ENCODE measurements at regions not wholly inside any gene's neighbourhood (a gene's known extent, or its start where the extent isn't known, plus 50 kb on each side); places are given as distances from the start of the nearest gene placed in this dataset.

DNA sequence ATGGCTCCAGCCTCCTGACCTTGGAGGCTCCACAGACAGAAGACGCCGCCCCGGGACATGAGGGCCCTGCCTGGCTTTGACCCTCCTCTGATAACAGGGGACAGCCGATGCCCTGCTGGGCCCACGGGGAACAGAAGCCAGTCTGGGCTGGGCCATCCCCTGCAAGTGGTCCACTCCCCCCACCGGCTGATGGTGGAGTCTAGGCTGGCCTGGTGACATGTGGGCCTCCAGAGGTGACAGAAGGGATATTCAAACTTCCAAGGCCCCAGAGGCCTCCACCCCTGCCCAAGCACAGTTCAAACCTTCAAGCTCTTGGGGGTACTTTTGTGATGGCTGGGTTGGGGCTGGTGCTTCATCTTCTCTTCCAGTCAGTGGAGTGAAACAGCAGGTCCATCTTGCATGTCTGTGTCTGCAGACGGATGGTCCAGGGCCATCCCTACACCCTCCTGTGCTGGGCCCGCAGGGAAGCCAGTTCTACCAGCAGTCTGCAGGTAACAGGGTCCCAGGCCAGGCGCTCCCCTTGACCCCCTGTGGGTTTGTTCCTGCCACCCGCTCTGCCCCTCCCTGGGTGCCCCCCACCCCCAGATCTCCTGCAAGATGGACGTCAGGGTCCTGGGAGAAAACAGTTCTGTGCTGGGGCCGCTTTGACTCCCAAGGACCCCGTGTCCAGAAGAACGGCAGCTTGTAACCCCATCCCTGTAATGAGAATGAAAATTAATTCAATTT, 929.9 kb downstream of the BRD1 start:
- DNase-seq (ENCODE audit: low read depth in 2 of 2), result no peak

DNA sequence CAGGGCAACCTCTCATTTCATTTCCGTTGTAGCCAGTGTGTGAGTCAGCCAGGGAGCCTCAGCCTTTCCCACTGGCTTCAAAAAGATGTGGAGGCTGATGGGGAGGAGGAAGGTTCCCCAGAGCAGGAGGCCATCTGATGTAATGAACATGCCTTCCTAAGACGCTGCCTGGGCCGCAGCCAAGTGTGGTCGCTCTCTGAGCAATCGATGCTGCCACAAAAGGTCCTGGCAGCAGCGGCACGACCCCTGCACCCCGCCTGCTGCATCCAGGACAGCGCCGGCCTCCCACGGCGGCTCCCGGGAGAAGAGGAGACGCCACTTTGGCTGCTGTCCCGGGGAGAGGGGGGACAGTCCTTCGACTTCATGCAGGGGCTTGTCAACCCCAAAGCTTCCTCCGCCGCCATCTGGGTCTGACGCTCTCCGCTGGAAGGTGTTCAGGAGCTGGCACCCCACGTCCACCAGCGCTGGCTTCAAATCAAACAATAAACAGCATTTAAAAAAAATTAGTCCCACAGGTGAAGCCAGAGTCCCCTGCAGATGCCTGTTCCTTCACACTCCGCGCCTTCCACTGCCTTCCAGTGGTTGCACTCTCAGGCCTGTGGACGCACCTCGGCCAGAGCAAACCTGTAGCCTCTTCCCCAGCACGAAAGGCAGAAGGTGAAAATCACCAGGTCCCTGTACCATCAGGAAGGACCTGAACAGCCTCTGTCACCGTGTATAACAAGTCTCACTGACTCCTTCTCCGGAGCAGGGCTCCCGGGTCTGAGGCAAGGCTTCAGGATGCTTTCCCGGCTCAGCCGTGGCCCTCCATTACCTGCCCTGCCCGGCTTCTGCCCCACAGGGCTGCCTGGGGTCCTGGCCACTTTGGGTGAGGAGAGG, 930.7 kb downstream of the BRD1 start:
- DNase-seq (ENCODE audit: low read depth in 2 of 2), result no peak

DNA sequence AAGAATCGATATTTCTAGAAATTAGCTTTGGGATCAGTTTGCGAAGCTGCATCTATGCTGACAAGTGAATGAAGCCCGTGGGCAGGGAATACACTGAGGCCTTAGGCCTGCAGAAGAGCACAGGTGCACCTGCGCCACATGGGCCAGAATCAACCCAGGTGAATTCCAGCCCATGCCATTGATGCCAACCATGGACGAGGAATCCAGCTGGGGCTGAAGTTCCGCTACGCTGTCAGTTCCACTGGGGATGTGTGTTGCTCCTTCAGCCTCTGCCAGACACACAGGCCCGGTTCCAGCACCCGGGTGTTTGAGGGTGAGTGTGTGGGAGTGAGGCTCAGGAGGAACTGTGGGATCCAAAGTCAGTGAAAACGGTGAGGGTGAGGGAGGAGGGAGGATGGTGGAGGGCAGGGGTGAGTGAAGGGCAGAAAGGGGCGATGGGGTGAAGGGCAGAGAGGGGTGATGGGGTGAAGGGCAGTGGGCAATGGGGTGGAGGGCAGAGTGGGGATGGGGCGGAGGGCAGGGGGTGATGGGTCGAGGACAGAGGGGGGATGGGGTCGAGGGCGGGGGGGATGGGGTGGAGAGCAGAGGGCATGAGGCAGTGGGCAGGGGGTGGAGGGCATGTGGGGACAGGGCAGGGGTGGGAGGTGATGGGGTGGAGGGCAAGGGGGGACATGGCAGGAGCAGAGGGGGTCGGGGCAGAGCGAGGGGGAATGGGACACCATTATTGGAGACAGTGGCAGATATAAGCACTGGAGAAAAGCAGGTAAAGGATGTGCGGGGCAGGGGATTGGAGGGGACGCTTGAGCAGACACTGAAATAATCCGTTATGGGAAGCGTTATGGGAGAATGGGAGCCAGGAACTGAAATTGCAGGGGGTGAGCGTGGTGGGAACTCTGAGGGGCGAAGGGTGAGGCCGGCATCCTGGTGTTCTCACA, 931.6 kb downstream of the BRD1 start:
- DNase-seq (ENCODE audit: low read depth in 2 of 2), result no peak

DNA sequence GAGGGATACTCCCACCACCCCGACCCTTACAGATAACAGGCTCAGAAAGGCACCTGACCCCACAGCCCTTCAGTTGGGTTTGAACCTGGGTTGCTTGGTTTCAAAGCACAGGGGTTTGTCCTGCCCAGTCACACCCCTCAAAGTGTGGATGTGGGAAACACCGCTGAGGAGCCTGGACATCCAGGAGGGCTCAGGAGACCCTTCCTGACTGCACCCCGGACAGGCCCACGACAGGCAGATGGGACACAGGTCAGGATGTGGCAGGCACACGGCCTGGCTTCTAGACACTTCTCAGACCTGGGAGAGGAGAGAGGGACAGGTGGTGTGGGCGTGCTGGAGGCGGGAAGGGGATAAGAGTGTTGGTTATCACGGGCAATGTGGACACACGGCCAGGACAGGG, 932.3 kb downstream of the BRD1 start:
- DNase-seq (ENCODE audit: low read depth in 2 of 2), result no peak

DNA sequence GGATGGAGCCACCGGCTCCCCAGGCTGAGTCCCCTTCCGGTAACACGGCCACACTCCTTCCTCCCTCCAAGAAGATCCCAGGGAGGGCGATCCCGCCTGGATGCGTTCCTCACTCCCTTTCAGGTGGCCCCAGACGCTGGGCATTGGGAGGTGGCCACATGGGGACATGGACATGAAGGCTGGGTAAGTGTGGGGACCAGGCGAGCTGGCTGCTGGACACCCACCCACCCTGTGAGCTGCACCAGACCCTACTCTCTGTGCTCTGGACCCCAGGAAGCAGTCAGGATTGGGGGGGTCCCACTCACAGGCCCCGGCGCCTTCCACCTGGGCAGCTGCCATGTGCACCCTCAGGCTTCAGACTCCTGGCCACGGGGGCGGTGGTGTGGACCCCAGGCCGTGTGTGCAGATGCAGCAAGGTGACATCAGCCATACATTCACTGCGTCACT, 932.8 kb downstream of the BRD1 start:
- DNase-seq (ENCODE audit: low read depth in 2 of 2), result no peak

DNA sequence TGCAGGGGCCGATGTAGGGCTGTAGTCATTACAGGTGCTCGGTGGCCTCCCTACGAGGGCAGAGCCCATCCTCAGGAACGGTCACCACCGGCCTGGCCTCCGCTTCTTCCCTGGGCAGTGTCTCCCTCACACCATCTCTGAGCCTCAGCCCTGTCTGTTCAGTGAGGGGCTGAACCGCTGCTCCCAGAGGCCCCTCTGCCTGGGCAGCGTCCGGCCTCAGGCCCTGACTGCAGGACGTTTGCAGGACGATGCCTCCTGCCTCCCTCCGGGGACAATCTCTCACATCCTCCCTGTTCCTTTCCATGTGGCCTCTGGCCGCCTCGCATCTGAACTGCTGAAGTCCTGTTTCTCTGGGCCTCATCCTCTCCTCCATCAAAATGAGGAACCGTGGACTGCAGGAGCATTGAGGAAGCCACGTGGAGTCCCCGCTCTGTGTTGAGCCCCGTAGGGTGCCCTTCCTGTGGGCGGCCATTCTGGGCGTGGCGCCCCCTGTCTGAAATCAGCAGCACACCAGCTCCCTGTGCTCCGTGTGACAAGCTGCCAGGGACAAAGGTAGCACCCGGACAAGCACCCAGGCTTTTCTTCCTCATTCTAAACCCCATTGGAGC, 933.5 kb downstream of the BRD1 start:
- no peak for DNase-seq (ENCODE audit: low read depth in 2 of 2)

DNA sequence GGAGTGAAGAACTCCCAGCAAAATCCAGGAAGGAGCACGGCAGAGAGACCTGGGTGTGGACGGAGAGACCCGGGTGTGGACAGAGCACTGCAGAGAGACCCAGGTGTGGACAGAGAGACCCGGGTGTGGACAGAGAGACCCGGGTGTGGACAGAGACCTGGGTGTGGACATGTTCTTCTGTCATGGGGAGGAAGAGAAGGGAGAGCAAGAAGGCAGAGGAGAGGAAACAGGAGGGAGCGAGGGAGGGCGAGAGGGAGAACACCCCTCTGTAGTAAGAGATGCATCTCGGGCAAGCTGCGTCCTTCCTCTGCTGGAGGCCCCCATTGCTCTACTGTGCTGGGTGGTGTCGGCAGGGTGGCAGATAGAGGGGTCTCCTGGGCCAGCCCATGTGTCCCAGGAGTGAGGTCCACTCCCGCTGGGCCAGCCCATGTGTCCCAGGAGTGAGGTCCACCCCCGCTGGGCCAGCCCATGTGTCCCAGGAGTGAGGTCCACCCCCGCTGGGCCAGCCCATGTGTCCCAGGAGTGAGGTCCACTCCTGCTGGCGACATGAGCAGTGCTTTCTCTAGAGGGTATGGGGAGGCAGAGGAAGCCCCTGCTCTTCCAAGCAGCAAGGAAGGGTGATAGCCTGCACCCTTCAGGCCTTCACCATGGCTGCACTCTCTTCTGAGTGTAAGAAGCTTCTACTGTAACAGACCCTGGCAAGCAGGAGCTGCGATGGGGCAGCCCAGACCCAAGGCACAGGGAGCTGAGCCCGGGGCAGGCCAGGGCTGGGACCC, 934.2 kb downstream of the BRD1 start:
- DNase-seq (ENCODE audit: low read depth in 2 of 2), result no peak

DNA sequence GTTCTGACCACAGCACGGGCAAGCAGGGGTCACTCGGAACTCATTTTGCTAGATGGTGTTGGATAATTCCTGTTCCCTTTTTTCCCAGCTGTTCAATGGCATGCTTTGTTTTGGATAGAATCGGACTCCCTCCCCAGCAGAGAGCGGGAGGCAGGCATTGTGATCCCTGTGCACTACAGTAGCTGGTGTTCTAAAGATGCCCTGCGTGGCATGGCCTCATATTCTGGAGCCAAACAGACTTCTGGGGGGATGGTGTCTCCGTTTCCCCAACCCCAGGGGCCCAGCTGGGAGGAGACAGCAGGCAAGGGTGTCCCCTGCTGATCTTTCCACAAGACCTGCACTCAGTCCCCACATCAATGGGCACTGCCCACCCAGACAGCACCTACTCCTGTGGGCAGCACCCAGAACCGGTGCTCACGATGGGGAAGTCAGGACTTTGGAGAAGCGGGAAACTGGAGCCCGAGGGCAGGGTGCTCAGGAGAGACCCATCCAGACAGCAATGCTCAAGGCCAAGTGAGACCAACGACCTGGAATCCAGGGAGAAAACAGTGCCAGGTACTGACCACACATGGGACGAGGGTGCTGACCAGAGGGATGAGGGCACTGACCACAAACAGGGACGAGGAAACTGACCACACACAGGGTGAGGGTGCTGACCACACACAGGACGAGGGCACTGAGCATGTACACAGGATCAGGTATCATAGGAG, 934.9 kb downstream of the BRD1 start:
- DNase-seq (ENCODE audit: low read depth in 2 of 2), result no peak

DNA sequence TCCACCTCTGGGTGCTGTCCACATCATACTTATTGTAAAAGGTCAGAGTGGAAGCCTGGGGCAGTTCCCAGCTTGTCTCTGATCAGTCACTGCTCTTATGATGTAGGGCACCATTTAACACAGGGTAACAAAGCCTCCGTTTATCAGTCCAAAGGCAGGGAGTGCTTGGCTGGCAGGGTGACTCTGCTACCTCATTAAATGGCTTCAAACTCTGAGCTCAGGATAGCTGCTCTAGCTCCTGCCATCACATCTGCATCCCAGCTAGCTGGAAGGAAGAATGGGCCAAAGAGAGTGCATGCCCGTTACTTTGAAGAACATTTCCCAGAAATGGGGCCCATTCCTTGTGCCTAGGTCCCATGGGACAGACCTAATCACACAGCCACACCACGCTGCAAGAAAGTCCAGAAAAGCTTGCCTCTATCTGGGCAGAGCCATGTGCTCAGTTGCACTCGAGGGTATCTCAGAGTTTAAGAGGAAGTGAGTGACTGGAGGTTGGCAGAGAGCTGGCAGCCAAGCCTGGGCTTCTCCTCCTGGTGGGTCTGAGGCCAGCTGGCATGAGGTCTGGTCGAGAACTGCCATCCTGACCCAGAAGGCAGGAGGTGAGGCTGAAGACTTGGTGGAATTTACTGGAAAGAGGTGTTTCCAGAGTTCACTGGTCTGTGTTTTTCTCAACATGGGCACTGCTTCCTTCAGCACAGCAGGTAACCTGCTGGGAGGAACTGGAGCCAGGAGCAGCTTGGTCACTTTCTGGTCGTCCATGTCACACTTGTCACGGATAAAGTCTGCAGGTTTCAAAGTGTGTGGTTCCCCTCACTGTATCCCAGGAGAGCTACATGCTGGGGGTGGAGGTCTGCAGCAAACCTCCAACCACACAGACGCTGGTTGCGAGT, 935.7 kb downstream of the BRD1 start:
- no peak for DNase-seq (ENCODE audit: low read depth in 2 of 2)

DNA sequence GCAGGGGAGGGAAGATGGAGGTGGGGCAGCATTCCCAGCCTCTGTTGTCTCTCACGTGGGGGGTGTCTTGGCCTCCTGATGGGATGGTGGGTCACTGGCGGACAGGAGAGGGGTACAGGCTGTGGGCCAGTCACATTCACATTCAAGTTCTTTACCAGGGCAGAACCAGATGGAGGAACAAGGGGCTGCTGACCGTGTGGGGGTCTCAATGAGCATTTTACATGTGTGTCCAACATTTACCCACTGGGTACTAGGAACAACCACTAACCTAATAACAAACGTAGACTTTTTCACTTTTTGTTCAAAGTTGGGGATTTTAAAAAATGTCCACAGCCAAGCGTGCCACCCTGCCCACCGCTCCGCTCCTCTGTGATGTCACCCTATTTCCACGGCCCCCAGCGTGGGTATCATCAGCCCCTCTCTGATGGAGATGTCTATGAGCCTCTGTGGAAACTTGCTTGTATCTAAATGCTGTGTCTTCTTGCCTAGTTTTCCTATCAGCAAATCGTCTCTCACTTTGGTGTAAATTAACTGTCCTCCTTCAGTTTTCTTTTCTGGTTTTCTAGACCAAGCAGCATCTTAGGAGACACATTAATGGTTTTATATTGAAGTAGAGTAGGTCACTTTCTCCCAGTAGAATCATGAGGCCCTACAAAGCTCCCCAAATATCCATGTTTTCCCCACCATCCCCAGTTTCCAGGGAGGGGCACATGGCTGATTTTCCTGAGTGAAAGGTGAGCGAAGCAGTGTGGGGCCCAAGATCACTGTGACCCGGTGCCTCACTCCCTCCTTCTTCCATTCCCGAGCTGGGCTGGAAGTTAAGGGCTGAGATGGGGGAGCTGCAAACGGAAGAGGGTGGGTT, 936.7 kb downstream of the BRD1 start:
- no peak for DNase-seq (ENCODE audit: low read depth in 2 of 2)

DNA sequence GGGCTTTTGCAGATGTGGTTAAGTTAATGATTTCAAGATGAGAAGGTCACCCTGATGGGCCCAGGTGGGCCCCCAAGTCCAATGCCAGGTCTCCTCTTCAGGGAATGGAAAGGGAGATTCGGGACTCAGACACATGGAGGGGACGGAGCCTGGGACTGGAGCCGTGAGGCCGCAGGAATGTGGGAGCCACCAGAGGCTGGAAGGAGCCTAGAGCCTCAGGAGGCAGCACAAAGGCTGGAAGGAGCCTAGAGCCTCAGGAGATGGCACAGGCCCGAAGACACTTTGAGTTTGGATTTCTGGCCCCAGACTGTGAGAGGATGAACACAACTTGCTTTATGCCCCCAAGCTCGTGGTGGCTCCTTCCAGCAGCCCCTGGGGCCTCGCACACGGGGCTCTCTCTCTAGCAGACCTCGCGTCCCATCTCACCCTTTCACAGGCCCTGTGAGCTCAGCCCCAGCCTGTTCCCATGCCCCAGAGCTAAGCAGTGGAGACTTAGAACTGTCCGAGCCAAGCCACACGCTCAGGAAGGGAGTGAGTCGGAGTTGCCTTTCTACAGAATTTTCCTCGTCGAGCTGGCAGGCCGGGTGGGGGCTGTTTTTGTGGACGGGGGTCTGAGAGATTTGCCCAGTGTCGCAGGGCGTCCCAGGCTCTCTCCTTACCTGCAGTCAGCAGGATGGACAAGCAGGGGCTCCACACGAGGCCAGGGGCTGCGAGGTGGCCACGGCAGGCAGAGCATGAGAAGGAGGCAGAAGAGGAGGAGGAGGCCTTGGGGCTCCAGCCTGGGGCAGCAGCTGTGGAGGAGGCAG, 937.6 kb downstream of the BRD1 start:
- DNase-seq (ENCODE audit: low read depth in 2 of 2), result no peak

DNA sequence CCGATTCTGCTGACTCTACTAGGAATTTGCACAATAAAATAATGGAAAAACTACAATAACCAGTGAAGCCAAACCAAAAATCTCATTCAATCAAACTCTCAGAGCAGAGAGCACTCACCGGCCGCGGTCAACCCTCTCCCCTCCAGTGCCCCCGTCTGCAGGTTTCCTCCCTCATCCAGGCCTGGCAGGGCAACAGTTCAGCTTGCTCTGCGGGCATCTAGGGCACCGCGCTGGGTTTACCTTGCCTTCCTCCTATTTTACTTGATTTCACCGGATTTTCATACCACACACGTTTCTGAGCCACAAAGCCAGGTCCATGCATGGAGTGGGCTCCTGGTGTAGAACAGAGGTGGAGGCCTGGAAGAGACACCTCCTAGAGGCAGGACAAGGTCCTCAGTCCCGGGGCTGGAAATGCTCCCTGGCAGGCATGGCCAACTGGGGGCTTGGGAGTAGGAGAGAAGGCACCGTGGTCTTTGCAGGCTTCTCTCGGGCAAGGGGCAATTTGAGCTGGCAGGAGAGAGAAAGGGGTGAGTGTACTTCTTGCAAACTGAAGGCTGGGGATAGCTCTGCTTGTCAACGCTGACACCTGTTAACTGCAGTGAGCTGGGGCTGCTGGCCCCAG, 938.4 kb downstream of the BRD1 start:
- DNase-seq (ENCODE audit: low read depth in 2 of 2), result no peak

DNA sequence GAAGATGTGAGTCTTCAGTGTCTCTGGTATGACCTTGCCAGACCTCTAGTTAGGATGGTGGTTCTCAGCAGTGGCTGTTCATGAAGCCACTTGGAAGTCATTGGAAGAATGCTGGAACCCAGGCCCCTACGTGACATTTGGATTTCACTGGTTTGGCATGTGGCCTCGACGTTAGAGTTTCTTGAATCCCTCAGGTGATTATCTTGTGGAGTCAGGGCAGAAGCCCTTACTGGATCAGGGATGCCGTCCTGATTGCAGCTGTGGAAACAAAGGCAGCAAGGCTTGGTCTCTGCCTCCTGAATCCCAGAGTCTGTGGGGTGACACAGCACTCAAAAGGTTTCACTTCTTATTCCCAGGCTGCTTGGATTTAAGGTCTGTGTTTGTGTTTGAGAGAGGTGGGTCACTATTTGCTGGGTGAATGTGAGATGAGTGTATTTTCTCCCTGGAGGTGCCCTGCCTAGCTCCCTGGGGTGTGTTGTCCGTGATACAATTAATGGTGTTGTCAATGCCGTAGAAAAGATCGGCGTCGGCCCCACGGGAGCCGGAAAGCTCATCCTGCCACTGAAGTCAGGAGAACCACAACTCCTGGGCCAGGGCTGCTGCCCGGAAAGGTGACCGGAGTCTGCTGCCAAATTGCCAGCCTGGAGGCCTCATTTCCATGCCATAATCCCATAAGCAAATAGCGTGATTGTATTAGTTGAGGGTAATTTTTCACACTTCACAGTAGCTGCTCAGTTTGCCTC, 939.0 kb downstream of the BRD1 start:
- no peak for DNase-seq (ENCODE audit: low read depth in 2 of 2)

DNA sequence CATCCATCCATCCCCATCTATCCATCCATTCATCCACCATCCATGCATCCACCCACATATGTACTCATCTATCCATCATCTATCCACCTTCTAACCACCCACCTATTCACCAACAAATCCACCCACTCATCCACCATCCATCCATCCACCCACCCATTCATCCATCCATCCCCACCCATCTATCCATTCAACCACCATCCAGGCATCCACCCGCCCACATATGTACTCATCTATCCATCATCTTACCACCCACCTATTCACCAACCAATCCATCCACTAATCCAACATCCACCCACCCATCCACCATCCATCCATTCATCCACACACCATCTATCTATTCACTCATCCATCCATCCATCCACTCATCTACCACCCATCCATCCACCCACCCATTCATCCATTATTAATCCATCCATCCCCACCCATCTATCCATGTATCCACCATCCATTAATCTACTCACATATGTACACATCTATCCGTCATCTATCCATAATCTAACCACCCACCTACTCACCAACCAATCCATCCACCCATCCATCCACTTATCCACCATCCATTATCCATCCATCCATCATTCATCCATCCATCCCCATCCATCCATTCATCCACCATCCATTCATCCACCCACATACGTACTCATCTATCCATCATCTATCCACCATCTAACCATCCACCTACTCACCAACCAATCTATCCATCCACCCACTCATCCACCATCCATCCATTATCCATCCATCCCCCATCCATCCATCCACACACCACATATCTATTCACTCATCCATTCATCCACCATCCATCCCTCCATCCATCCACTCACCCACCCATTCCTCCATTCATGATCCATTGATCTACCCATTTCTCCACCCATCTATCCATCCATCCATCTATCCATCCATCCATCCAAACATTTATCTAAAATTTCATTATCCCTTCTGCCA, 940.0 kb downstream of the BRD1 start:
- DNase-seq (ENCODE audit: low read depth in 2 of 2), result no peak
